GM18519 (cell line): ENCODE measurements at regions not wholly inside any gene's neighbourhood (a gene's known extent, or its start where the extent isn't known, plus 50 kb on each side); places are given as distances from the start of the nearest gene placed in this dataset.
"Not testable (repeated sequence)": the region's sequence is repeated elsewhere in the genome, so short reads cannot be mapped to it uniquely, and the experiment has no call there.

Source experiments
- ATAC-seq: cut with Tn5 transposase; IDR thresholded peaks from one replicate; pipeline ENCODE4 v1.9.1; 2021; ENCODE audit warnings: mild to moderate bottlenecking, moderate library complexity; ENCODE audit not compliant: unreplicated experiment, low FRiP score

DNA sequence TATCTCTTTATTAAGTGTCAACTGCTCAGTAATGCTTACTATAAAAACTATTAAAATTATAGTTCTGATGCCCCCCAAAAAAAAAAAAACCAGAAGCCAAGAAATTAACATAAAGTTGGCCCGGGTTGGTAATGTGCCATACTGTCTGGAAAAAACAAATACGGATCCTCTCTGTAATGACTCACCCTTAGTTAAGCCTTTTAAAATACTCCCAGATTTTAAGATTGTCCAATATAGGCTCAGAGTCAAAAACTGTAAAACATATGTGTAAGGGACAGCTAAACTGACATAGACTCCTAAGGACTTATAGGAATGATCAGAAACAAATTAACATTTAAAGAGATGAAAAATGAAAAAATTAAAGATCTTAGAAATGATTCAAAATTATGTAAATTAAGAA, 481.1 kb downstream of the FRK start:
- not testable (repeated sequence) for ATAC-seq

GRCh38 chr6:115577270-115577669, 483.4 kb downstream of the FRK start:
- ATAC-seq: no peak

DNA sequence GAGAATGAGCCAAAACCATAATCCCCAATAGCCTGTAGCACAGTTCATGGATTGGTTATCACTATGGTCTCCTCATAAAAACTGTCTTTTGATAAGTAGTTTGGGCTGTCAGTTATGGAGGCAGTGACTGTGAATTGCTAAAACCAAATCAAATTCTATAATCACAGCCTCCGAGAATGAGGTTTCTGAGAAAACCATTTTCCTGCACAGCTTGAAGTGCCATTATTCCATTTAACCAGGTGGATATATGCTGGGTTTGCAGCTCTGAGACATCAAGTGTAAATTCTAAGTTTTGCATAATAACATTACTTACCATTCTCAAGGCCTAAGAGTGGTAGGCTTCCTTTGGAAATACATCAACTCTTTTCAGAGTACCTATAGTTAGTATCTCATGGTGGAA, 485.4 kb downstream of the FRK start:
- no peak for ATAC-seq

GRCh38 chr6:115573861-115574260, 486.8 kb downstream of the FRK start:
- no peak for ATAC-seq

- no peak for ATAC-seq
These were observed 490.4 kb downstream of the FRK start for GRCh38 chr6:115570331-115570730.

- ATAC-seq: no peak
These were observed 506.6 kb downstream of the FRK start for GRCh38 chr6:115554060-115554459.

- ATAC-seq: no peak
These were observed 509.2 kb downstream of the FRK start for GRCh38 chr6:115551527-115551926.

DNA sequence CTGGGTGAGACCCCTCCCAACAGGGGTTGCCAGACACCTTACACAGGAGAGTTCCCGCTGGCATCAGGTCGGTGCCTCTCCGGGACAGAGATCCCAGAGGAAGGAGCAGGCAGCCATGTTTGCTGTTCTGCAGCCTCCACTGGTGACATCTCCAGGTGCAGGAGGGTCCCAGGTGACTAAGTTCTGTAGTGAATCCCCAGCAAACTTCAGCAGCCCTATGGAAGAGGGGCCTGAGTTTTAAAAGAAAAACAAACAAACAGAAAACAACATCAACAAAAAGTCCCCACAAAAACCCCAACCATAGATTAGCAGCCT, 515.1 kb downstream of the FRK start:
- ATAC-seq: no peak

DNA sequence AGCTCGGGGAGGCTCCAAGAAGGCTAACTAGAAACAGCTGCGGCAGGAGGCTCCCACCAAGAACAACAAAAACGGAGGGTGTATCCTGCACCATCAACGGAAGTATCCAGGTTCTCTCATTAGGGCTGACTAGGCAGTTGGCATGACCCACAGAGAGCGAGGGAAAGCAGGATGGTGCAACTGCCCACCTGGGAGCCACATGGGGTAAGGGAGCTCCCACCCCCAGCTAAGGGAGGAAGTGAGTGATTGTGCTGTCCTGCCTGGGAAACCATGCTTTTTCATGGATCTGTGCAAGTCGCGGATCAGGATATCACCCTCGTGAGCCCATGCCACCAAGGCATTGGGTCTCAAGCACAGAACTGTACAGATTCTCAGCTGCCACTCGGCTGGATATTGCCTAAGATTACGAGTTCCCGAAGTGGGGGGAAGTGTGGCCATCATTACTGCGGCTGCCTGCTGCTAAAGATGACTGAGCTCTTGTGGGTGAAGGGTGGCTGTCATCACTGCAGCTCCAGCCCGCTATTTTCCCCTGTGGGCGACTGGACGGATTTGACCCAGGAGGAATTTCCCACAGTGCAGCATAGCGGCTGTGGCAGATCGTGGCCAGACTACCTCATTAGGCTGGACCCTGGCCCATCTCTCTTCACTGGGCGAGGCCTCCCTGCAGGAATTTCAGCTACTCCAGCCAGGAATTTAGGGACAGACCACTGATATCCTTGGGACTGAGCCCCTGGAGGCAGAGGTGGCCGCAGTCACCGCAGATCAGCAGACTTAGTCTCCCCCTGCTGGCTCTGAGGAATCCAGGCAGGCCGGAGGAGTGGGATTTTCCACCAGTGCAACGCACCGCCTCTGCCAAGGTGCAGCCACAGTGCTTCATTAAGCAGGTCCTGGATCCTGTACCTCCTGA, 515.7 kb downstream of the FRK start:
- no peak for ATAC-seq

DNA sequence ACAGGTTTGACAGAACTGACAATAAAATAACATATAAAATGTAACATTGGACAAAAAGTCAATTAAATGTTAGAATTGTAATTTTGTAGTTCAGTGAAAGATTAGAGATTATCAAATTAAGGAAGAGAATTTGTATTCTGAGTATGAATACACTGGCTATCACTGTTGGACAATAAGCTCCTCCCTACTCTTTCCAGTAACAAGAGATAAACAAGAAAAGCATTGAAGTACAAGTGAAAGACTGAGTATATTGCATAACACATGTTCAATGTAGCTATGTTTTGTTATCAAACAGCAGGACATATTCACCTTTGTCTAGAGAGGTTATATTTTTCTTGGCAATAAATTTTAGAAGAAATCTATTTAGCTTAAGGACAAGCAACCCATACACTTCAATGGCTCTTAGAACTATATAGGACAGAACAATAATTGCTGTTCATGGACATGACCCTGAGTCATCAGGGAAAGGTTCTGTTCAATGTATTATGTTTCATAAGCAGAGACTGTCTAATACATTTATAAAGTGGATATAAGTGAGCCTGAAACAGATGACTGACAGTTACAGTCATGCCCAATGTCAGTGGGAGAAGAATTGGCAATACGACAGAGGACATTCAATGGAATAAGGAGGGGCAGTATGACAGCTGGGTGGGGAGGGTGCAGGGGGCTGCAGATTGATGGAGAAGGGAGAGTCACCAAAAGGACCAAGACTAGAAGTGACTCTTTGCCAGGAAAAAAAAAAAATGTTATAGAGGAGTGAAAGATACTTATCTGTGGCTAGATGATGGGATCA, 520.4 kb downstream of the FRK start:
- ATAC-seq: no peak

- no peak for ATAC-seq
These were observed 521.2 kb downstream of the FRK start for GRCh38 chr6:115539531-115539930.

DNA sequence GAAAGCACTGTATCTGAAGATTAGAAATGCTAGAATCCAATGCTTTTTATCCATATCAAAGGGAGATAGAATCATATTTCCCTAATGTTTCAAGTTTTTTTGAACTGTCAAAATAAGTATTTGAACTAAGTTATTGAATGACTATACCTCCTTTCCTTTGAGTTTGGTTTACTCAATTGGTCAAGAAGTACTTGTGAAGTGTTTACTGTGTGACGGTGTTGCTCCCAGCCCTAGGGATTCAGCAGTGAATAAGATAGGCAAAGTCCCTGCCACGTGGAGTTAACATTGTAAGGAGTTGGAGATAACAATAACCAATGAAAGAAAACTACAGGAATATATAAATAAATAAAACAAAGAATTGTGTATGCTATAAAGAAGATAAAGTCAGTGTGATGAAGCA, 535.9 kb downstream of the FRK start:
- ATAC-seq: no peak

DNA sequence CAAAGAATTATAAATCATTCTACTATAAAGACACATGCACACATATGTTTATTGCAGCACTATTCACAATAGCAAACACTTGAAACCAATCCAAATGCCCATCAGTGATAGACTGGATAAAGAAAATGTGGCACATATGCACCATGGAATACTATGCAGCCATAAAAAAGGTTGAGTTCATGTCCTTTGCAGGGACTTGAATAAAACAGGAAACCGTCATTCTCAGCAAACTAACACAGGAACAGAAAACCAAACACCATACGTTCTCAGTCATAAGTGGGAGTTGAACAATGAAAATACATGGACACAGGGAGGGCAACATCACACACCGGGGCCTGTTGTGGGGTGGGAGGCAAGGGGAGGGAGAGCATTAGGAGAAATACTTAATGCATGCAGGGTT, 538.9 kb downstream of the FRK start:
- not testable (repeated sequence) for ATAC-seq

DNA sequence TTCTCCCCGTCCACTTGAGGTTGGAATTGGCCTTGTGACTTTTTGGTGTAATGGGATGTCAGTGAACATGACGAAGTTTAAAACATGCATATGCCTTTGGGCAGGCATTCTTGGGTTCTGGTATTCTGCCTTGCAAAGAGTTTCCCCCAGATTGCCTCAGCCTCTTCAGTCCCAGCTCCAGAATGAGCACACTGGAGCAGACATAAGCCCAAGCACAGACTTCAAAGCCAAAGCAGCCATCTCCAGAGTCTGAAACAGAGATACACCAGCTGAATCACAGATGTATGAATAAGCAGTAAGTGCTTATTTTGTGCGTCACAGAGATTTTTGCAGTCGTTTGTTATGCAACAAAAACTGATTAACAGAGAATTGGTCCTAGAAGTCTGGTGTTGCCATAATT, 546.0 kb downstream of the FRK start:
- ATAC-seq: no peak

GRCh38 chr6:115512923-115513322, 547.8 kb downstream of the FRK start:
- ATAC-seq: no peak

DNA sequence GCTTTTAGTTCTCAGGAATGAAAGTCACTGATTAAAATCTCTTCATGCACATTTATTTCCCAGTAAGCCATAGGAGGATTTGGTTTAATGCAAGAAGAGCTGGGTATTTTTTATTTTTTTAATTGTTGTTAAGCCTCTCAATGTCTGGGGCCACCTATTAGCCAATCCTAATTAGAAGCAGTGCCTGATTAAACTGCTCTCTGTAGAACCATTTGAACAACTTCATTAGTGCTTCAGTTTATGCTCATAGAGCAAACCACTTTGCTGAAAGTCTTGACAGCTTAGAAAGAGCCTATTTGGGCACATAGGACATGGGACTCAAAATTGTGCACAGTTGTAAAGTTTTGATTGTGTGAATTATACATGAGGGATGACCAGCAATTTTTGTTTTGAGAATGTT, 548.9 kb downstream of the FRK start:
- ATAC-seq: no peak

DNA sequence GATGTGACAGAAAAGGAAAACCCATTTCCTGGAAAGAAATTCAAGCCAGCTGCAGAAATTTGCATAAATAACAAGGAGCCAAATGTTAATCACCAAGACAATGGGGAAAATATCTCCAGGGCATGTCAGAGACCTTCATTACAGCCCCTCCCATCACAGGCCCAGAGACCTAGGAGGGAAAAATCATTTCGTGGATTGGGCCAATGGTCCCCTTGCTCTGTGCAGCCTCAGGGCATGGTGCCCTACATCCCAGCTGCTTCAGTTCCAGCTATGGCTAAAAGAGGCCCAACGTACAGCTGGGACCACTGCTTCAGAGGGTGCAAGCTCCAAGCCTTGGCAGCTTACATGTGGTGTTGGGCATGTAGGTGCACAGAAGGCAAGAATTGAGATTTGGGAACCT, 558.3 kb downstream of the FRK start:
- not testable (repeated sequence) for ATAC-seq

DNA sequence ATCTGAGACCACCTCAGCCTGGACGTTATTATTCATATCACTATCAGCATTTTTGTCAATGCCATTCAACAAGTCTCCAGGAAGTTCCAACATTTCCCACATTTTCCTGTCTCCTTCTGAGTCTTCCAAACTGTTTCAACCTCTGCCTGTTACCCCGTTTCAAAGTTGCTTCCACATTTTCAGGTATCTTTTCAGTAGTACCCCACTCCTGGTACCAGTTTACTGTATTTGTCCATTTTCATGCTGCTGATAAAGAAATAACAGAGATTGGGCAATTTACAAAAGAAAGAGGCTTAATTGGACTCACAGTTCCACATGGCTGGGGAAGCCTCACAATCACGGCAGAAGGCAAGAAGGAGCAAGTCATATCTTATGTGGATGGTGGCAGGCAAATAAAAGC, 565.5 kb downstream of the FRK start:
- no peak for ATAC-seq

DNA sequence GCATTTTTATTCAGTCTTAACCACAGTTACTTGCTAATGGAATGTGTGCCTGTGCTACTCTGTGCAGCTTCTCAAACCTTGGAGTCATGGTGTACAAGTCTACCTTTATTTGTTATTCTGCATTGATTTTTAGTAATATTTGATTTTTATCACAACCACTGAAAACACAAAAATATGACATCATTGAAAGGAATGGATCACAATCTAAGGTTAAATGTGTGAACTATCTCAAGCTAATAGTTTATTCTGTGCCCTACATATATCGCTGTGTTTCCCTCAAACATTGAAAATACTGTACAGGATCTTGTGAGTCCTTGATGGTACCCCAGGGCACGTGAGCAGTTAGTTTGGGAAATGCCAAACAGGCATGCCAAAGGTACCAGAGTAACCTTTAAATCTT, 573.4 kb downstream of the FRK start:
- ATAC-seq: no peak

- no peak for ATAC-seq
These were observed 575.3 kb downstream of the FRK start for GRCh38 chr6:115485400-115485799.

- not testable (repeated sequence) for ATAC-seq
These were observed 580.1 kb downstream of the FRK start for GRCh38 chr6:115480543-115480942.
